GM19099 (cell line): ENCODE measurements at regions not wholly inside any gene's neighbourhood (a gene's known extent, or its start where the extent isn't known, plus 50 kb on each side); places are given as distances from the start of the nearest gene placed in this dataset.

Source experiments
- POLR2A ChIP-seq: IDR thresholded peaks from 3 replicates; pipeline ENCODE4 v1.6.1; 2011; ENCODE audit warnings: low read depth; ENCODE audit not compliant: insufficient read length; ENCODE audit errors: extremely low read depth

DNA sequence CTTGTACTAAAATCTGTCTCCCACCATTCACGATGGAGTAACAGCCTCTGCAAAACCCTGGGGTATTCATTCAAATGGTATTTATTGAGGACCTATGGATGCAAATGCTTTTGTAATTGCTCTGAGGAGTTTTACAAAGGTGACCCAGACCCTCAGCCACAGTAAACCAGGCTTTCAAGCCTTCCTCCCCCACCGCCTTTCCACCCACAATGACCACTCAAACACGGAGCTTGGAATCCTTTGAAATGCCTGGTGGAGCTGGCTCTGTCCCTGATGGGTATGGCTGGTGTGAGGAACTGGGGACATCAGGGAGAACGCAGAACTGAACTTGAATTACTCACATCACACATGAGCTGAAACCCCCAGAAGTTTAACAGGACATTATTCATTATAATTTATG is 246.4 kb downstream of the CDH26 start:
- TF ChIP-seq POLR2A: no peak

DNA sequence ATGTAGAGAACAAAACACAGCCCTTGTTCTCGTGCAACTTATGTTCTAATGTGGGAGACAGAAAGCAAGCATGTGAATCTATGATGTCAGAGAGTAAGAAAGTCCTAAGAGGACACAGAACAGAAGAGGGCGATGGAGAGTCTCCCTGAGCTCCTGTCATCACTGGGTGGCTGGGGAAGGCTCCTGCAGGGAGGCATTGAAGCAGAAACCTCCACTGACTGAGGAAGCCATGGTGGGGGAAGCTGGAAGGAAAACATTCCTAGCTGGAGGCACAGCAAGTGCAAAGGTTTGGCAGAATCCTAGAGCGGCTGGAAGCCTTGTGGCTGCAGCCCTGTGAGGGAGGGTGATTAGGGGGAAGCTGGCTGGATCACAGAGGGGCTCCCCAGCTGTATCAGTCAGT is 248.0 kb downstream of the CDH26 start:
- no peak for TF ChIP-seq POLR2A

DNA sequence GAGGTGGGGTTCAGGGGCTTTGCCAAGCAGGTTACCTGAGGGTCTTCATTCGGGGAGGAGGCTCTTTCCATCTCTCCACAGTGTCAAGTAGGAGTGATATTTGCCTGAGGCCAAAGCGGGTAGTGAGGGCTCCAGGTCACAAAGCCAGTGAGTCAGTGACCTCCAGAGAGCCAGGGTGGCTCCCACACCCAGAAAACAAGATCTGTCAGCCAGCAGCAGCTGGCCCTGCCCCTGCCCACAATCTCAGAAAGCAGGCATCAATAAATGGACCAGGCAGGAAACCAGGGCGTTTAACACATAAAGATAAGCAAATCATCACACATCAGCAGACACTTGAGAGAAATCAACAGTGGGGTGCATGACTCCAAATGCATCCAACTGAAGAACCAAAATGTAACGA is 250.8 kb downstream of the CDH26 start:
- TF ChIP-seq POLR2A: no peak

DNA sequence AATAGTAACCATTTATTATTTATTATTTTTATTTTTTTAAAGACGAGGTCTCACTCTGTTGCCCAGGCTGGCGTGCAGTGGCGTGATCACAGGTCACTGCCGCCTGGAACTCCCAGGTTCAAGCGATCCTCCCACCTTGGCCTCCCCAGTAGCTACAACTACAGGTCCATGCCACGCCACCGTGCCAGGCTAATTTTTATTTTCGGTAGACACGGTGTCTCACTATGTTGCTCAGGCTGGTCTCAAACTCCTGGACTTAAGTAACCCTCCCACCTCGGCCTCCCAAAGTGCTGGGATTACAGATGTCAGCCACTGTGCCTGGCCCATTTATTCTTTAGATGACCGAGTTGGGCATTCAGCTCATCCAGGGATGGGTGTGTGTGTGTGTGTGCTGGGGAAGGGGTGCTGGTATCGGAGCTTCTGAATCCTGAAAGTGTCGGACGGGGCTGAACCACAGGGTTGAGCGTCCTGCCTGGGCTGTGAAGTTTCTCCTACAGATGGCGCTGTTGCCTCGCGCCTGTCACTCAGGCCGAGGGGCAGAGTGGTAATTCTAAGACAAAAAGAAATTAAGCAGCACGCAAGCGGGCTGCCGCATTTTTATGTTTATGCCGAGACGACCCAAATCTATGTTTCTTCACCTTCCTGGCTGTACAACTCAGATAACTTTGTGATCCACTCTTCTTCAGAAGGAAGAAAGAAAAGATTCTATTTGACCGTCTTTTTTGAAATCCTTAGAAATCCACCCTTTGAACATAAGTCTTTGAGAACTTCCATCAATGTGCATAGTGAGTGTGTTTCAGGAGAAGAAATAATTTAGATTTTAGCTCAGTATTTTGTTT is 252.8 kb downstream of the CDH26 start:
- TF ChIP-seq POLR2A: no peak

DNA sequence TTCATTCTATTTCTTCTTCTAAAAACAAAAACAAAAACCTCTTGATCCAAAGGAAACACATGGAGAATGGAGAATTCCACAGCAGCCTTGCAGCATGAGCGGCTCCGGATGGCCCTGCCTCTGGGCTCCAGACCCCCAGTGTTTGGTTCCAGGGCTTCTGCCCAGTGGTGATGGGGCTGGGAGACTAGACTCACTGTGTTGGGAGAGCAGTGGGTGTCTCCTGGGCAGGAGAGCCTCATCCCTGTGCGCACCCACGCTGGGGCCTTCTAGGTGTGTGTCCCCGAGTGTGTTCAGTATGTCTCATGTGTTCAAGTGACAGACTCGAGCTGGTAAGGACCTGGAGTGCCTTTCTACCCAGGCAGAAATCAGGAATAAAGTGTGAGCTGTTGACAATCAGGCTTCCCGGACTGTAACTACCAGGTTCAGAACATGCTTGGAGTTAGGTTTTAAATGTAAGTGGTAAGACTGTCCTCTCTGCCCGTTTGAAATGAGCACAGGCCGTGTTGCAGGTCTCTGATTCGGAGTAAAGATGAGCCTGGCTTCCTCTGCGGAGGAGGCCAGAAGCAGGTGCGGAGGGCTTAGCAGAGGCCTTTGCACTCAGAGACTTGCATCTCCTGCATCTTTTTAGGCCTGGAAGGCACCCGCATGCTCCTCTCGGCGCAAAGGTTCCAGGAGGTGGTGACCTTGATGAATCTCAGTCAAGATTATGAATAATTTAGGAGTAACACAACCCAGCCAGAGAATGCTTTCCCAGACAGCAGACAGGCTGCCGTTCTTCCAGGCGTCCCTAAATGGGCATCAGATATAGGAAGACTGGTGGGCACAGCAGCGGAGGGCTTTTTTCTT is 253.6 kb downstream of the CDH26 start:
- no peak for TF ChIP-seq POLR2A

DNA sequence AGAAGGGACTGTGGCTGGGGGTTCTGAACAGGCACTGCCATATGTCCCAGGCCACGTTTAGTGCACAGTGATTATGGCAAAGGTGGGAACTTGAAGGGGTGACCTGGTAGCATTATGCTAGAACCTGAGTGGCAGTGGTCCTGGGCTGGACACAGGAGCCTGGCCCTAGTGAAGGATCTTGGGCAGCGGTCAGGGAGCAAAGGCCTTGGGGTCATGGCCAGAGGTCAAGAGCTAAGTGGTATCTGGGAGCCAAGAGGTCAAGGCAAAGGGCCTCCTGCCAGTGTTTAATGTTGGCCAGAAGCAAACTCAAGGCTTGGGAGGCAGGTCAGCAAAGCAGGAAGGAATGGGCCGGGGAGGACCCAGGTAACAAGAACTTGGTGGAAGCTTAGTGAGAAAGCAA is 254.5 kb downstream of the CDH26 start:
- TF ChIP-seq POLR2A: no peak

DNA sequence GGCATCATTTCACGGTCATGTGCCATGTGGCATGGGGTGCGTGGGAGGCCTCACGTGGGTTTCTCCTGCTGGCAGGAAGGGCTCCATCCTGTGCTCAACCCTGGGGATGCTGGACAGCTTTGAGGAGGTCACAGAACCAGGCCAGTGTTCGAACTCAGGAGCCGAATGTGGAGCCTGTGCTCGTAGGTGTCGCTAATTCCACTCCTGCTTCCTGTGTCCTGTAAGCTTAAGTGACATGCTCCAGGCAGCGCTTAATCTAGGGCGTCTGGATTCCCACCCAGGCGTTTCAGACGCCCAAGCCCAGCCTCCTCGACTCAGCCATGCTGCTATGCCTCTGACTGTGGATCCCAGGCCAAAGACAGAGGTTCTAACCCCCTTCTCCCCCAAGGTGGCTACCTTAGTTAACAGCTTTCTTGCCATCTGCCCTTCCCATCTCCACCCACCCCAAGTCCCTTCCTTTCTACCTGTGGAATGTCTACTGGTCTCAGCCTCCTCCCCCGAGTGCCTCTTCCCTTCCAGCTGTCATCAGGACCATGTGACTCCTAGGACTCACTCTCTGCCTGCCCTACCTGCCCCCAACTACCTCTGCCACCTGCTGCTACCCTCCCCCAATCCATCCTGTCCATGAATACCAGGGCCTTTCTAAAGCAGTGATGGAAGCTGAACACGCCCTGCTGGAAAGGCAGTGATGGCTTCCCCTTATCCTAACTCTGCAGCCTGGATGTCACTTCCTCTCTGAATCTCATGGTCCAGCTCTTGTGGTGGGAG is 255.1 kb downstream of the CDH26 start:
- TF ChIP-seq POLR2A: no peak

DNA sequence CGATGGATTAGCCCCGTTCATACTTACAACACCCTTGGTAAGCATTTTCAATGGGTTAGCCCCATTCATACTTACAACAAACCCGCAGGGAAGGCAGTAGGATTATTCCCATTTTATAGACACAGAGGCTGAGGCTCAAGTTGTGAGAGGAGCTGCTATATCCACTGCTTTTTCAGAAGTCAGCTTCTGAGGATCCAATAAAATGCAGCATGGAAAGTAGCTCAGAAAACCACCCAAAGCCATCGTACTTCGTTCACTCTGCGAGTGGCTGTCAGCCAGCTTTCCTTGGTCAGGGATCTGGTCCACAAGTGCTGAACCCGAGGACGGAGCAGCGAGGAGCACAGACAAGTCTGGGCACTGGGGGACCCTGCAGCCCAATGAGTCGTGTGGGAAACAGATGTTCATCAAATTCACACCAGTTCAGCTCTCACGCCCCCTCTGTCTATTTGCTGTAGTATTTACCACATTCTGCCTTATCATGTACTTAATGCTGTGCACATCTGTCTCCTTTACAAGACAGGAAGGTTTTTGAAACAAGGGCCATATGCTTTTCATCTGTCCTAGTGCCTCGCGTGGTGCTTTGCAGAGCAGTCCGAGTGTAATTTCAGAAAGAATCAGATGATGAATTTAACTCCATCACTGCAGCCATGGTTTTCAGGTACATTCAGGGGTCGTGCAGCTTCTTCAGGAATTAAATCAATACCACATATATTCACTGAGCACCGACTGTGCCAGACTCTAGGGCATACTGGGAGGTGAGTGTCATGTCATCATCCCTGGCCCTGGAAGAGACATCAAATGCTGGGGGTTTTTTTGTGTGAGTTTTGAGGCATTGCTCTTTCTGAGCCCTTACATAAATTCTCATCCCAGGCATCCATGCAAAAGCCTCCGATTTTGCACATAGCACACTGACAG is 256.9 kb downstream of the CDH26 start:
- TF ChIP-seq POLR2A: no peak

DNA sequence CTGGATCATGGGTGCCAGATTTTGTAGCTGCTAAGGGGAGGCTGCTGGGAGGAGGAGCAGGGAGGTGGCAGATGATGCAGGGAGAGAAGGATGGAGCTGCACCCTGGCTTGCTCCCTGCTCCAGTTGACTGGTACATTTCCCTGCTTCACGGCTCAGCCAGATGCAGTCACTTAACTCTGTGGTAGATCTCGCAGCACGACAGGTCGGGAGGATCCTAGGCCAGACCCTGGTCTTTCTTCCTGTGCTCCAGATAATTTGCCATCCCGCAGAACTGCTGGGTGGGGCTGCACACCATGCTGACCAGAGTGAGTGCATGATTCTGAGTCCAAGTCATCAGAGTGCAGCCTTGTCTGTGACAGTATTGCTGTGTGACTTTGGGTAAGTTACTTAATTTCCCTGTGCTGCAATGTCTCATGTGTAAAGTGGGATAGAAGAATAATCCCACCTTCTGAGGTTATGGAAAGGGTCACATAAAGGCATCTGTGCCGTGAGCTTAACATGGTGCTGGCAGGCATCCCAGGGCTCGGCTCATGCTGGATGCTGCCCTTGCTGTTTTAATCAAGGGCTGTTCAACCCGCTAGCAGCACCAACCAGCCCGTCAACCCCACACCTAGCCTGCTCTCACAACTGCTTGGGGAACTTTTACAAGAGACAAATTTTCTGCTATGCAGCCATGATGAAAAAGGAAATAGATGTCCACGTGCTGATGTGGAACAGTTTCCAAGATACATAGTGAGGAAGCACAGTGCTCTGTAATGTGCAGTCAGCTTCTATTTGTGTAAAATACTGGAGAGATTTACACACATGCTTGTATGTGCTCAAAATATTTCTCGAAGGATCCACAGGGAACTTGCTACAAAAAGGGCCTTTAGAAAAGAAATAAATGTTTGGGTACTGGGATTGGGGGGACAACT is 257.9 kb downstream of the CDH26 start:
- no peak for TF ChIP-seq POLR2A

DNA sequence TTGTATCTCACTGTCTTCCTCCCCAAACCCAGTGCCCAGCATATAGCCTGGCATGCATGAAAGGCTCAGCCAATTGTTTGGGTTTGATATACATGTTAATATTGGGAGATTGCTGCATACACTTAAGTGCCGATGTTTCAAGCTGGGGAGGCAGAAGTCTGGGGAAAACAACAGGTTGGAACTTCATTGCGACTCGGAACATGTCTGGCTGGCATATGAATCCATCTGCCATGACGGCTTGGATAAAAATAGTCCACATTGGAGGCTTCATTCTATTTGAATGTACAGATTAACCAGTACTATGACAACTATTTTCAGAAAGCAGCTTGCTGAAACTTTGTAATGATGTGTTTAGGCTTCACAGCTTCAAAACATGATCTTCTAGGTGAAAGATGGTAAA is 261.0 kb downstream of the CDH26 start:
- no peak for TF ChIP-seq POLR2A

DNA sequence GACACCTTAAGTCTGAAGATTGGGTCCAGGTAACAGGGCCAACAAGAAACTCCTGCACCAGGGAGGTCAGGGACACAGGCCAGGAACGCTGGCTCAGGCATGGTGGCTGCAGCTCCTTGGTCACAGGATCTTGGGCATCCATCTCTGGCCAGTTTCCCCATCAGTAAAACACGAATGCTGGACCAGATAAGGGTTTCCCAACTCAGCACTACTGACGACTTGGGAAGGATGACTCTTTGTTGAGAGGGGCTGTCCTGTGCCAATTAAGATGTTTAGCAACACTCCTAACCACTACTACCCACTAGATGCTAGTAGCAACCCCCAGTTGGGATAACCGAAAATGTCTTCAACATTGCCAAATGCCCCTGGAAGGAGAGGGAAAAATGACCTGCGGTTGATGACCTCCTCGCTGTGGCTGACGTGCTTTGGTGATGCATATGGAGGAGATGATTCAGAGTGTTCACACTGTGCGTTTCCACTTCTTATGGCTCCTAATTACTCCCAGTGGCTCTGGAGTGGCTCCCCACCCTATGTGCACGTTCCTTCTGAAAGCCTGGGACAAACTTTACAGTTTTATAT is 261.9 kb downstream of the CDH26 start:
- TF ChIP-seq POLR2A: no peak

DNA sequence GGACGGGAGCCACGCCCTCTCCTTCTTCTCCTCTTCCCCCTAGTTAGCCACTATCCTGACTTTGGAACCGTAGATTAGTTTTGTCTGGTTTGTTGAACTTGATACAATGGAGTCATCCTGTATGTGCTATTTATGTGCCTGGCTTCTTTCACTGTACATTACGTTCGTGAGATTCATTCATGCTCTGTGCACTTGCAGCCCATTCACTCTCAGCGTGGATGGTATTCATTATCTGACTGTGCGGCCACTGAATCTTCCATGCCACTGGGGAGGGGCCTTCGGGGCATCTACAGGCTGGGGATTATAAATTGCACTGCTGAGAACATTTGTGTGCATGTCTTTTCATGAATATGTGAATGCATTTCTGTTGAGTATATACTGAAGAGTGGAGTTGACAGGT is 262.5 kb downstream of the CDH26 start:
- TF ChIP-seq POLR2A: no peak

DNA sequence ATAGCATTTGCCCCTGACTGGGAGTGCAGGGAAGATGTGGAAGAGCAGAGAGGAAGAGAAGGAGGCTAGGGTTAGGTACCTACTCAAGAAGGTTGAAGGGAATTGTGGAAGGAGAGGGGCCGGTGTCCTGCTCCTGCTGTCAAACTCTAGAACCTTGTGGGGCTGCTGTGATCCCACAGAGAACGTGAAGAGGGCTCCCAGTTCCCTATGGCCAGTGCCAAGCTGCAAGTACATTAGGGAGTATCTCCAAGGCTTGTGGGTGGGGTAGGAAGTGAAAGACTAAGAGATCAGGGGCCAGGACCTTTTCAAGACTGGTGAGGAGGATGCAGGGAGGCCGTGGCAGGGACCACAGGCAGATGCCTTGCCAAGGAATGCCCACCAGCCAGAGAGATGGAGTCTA is 263.4 kb downstream of the CDH26 start:
- no peak for TF ChIP-seq POLR2A
